ENCODE measurements at regions not wholly inside any gene's neighbourhood (a gene's known extent, or its start where the extent isn't known, plus 50 kb on each side); places are given as distances from the start of the nearest gene placed in this dataset.

DNA sequence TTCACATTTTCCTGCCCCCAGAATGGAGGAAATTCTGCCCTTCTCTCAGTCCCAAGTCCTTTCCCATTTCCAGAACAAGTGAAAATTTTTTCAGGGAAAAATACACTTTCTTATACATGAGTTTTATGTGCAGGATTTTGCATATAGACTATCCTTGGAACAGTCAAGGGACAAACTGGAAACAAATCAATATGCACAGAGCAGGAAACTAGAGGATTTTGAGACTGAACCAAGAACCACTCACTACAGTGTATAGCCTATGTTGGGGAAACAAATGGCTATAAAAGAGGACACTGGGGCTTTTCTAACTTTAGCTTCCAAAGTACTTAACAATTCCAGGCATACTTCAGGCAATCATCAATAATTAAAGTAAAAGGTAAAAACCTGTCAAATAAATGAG is 1036.1 kb upstream of the ARRDC3 start:
- Histone ChIP-seq H3K4me3 (ENCODE audit: low read depth, low read length) (no peak overlapping the region), H3K27ac (ENCODE audit: low read depth, low read length) (no peak overlapping the region), H3K27me3 (ENCODE audit: insufficient read depth, low read length) (no peaks in the 10 kb centered on the region), H3K79me2 (ENCODE audit: control insufficient read depth, insufficient read depth, low read length, unreplicated experiment) (no peaks in the 10 kb centered on the region), H3K4me1 (ENCODE audit: control insufficient read depth, insufficient read depth, low read length, unreplicated experiment) (no peaks in the 10 kb centered on the region), H3K36me3 (ENCODE audit: insufficient read depth, low read length) (no peaks in the 10 kb centered on the region; the same call in 1 of the 2 replicates), H2AFZ (ENCODE audit: low read length, unreplicated experiment) (no peak overlapping the region)

DNA sequence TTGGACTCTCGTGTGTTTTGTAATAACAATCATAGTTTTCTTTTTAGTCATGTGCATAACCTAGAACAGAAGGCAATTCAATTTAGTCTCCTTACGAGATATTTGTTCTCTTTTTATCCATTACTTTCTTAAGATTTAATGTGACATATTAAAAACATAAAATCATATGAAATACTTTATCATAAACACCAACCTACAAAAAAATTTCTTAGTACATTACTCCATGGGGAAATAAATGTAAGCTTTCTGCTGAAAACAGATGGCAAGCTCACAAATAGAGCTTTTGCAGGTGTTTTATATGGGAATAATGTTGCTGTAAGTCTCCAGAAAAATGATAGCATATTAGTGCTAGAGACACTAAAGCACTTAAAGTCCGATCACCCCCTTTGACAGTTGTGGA is 1035.2 kb upstream of the ARRDC3 start:
- Histone ChIP-seq H3K27ac (ENCODE audit: low read depth, low read length) (no peak overlapping the region), H3K36me3 (ENCODE audit: insufficient read depth, low read length) (no peaks in the 10 kb centered on the region; the same call in 1 of the 2 replicates), H3K4me1 (ENCODE audit: control insufficient read depth, insufficient read depth, low read length, unreplicated experiment) (no peaks in the 10 kb centered on the region), H3K27me3 (ENCODE audit: insufficient read depth, low read length) (no peaks in the 10 kb centered on the region), H2AFZ (ENCODE audit: low read length, unreplicated experiment) (no peak overlapping the region), H3K79me2 (ENCODE audit: control insufficient read depth, insufficient read depth, low read length, unreplicated experiment) (no peaks in the 10 kb centered on the region), H3K4me3 (ENCODE audit: low read depth, low read length) (no peak overlapping the region)

DNA sequence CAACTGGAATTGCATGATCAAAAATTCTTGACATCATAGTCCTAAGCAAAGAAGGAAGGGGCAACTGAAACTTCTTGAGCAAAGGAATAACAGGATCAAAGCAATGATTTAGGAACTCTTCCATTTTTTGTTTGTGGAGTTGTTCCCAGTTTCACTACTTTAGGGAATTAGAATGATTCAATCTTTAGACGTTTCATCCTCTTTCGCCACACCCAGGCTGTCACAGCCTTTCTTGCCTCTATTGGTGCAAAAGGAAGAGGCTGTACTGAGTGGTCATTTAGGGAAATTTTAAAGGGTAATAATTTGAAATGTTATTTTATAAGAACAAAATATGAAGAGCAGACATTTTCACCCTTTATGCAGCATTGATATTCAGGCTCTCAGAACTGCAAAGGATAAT is 1026.0 kb upstream of the ARRDC3 start:
- H3K36me3 ChIP-seq (ENCODE audit: insufficient read depth, low read length), result no peaks in the 10 kb centered on the region
- H3K27me3 ChIP-seq (ENCODE audit: insufficient read depth, low read length), result no peaks in the 10 kb centered on the region
- H2AFZ ChIP-seq (ENCODE audit: low read length, unreplicated experiment), result peak overlapping the region; percentile 52
- H3K4me3 ChIP-seq (ENCODE audit: low read depth, low read length), result no peak overlapping the region
- H3K27ac ChIP-seq (ENCODE audit: low read depth, low read length), result no peak overlapping the region
- H3K79me2 ChIP-seq (ENCODE audit: control insufficient read depth, insufficient read depth, low read length, unreplicated experiment), result no peaks in the 10 kb centered on the region
- H3K4me1 ChIP-seq (ENCODE audit: control insufficient read depth, insufficient read depth, low read length, unreplicated experiment), result no peaks in the 10 kb centered on the region

DNA sequence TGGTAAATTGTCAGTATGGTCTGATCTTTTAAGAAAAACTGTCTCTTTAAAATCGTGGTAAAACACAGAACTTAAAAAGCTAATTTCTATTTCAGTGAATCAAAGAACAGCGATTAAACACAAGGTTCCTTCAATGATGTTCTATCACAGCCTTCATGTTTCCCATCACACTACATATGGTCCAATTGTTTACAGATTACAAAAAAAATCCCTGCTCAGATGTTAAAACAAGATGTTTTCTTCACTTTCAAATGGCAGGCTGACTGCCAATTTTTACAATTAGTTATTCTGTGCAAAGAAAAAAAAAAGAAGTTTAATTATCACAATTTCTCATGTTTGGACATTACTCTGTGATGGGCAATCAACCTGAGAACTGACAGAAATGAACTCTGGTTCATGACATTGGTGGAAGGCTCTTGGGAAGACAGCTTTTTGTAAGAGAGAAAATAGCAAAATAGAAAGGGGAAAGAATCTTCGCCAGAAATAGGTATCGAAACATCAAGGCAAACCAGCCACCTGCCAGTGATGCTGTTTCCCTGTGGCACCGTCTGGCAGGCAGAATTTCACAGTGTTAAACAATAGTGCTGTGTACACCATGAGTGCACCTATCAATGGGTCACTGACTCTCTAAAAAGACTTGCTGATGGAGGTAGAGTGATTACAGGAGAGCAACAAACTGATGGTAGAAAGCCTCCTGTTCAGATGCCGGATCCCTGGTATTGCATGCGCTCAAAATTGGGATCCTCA is 1020.0 kb upstream of the ARRDC3 start:
- H3K36me3 ChIP-seq (ENCODE audit: insufficient read depth, low read length), result no peaks in the 10 kb centered on the region
- no peak overlapping the region for H2AFZ ChIP-seq (ENCODE audit: low read length, unreplicated experiment)
- H3K27me3 ChIP-seq (ENCODE audit: insufficient read depth, low read length), result no peaks in the 10 kb centered on the region
- H3K4me1 ChIP-seq (ENCODE audit: control insufficient read depth, insufficient read depth, low read length, unreplicated experiment), result peaks cover 13% of the 10 kb centered on the region
- no peaks in the 10 kb centered on the region for H3K79me2 ChIP-seq (ENCODE audit: control insufficient read depth, insufficient read depth, low read length, unreplicated experiment)
- no peak overlapping the region for H3K27ac ChIP-seq (ENCODE audit: low read depth, low read length)
- no peak overlapping the region for H3K4me3 ChIP-seq (ENCODE audit: low read depth, low read length)

DNA sequence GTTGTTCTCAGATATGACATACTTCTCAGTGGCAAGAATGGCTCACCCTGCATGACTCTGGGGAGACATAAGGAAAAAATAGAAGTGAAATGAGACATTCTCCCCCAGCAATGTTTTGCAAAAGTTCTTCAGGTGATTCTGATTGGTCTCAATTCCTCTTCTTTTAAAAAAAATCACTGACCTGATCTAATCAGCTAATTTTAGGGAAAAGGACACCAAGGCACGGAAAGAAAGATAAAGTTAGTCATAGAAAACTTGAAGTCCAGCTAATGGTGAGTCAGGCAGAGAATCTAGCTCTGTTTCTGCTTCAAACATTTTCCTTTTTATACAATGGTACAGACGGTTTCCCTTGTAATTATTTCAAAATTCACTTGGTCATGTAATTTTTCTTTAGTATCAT is 1018.9 kb upstream of the ARRDC3 start:
- Histone ChIP-seq H2AFZ (ENCODE audit: low read length, unreplicated experiment) (peak overlapping the region; percentile 28), H3K27ac (ENCODE audit: low read depth, low read length) (peak overlapping the region; percentile 57), H3K4me3 (ENCODE audit: low read depth, low read length) (no peak overlapping the region), H3K4me1 (ENCODE audit: control insufficient read depth, insufficient read depth, low read length, unreplicated experiment) (peaks cover 13% of the 10 kb centered on the region), H3K79me2 (ENCODE audit: control insufficient read depth, insufficient read depth, low read length, unreplicated experiment) (no peaks in the 10 kb centered on the region), H3K27me3 (ENCODE audit: insufficient read depth, low read length) (no peaks in the 10 kb centered on the region), H3K36me3 (ENCODE audit: insufficient read depth, low read length) (no peaks in the 10 kb centered on the region)

DNA sequence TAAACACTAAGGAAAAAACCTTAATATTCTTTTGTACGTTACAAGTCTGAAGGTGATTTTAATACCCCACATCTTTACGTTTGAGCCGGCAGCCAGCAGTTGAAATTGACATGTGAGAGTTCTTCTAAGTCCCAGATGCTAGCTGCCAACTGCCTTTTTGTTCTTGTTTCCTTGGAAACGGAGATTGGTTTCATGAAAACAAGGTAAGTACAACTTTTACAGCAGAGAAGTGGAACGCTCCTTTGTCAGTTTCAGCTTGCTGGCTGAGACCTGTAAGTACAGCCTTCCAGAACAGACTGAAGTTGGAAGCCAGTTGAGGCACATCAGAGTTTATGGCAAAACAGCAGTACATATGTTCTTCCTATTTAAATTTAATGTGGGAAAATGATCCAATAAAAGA is 1018.4 kb upstream of the ARRDC3 start:
- H2AFZ ChIP-seq (ENCODE audit: low read length, unreplicated experiment), result peak overlapping the region; percentile 28
- H3K27ac ChIP-seq (ENCODE audit: low read depth, low read length), result peak overlapping the region; percentile 57
- peaks cover 13% of the 10 kb centered on the region for H3K4me1 ChIP-seq (ENCODE audit: control insufficient read depth, insufficient read depth, low read length, unreplicated experiment)
- no peaks in the 10 kb centered on the region for H3K27me3 ChIP-seq (ENCODE audit: insufficient read depth, low read length)
- H3K79me2 ChIP-seq (ENCODE audit: control insufficient read depth, insufficient read depth, low read length, unreplicated experiment), result no peaks in the 10 kb centered on the region
- H3K36me3 ChIP-seq (ENCODE audit: insufficient read depth, low read length), result no peaks in the 10 kb centered on the region
- H3K4me3 ChIP-seq (ENCODE audit: low read depth, low read length), result no peak overlapping the region

DNA sequence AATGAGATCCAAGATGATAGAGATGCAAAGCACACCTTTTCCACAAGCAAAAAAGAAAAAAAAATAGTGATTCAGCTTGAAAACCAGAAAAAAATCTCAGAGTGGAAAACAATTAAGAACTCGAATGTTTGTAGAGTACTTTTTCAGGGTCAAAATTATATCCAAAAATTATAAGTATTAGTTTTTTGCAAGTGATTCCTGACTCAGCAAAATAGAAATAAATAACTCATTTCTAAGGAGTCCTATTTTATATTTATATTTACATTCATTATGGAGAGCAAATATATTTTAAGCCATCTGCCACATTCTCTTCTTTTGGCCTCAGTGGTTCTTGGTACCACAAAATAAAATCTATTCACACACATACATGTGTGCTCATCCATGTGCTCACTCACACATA is 1011.8 kb upstream of the ARRDC3 start:
- Histone ChIP-seq H3K27ac (ENCODE audit: low read depth, low read length) (no peak overlapping the region), H3K4me1 (ENCODE audit: control insufficient read depth, insufficient read depth, low read length, unreplicated experiment) (no peaks in the 10 kb centered on the region), H3K27me3 (ENCODE audit: insufficient read depth, low read length) (no peaks in the 10 kb centered on the region), H3K36me3 (ENCODE audit: insufficient read depth, low read length) (no peaks in the 10 kb centered on the region), H3K4me3 (ENCODE audit: low read depth, low read length) (no peak overlapping the region), H2AFZ (ENCODE audit: low read length, unreplicated experiment) (no peak overlapping the region), H3K79me2 (ENCODE audit: control insufficient read depth, insufficient read depth, low read length, unreplicated experiment) (no peaks in the 10 kb centered on the region)

DNA sequence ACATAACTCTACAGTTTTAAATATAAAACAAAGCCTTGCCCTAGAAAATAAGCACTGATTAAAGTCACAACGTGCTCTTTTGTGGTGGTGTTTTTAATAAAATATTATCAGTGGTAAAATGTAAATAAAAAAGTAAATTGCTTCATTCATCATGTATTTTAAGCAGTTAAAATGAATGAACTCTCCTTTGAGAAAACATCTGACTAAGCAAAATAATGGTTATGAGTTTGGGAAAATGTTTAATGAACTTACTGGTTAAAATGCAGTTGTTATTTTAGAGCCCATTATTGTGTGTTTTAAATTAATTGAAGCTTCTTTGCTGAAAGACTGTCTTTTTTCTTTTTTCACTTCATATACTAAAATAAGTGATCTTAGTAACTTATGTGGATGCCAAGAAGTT is 1007.5 kb upstream of the ARRDC3 start:
- Histone ChIP-seq H3K27ac (ENCODE audit: low read depth, low read length) (no peak overlapping the region), H3K36me3 (ENCODE audit: insufficient read depth, low read length) (no peaks in the 10 kb centered on the region), H3K27me3 (ENCODE audit: insufficient read depth, low read length) (no peaks in the 10 kb centered on the region), H2AFZ (ENCODE audit: low read length, unreplicated experiment) (no peak overlapping the region), H3K79me2 (ENCODE audit: control insufficient read depth, insufficient read depth, low read length, unreplicated experiment) (no peaks in the 10 kb centered on the region), H3K4me1 (ENCODE audit: control insufficient read depth, insufficient read depth, low read length, unreplicated experiment) (no peaks in the 10 kb centered on the region), H3K4me3 (ENCODE audit: low read depth, low read length) (no peak overlapping the region)

DNA sequence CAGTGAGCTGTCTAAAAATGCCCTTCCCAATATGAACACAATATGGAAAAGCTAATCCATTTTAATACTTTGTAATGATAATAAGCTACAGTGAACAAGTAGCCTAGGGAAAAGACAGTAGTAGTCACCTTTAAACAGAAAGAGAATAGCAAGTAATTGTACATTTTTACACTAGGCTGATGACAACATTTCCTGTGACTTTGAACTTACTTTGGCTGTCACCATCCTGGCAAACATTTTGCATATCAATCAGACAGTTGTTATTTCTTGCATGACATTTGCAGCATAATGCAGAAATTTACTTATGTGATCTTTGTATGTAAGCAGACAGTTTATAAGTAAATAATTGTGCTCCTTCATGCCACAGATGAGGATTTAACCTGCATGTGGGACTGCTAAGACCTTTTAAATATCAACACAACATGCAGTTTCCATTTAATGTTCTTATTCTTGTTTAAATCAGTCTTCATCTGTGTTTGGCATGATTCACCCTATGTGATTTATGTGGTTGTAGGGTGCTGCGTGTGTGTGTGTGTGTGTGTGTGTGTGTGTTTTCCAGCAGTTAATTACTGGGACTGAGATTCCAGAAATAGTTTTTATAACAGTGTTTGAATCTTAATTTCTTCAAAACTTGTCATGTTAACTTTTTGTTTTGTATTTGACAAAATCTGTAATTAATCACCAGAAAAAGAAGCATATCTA is 997.1 kb upstream of the ARRDC3 start:
- Histone ChIP-seq H3K4me1 (ENCODE audit: control insufficient read depth, insufficient read depth, low read length, unreplicated experiment) (peaks cover 27% of the 10 kb centered on the region), H2AFZ (ENCODE audit: low read length, unreplicated experiment) (no peak overlapping the region), H3K27ac (ENCODE audit: low read depth, low read length) (no peak overlapping the region), H3K79me2 (ENCODE audit: control insufficient read depth, insufficient read depth, low read length, unreplicated experiment) (no peaks in the 10 kb centered on the region), H3K36me3 (ENCODE audit: insufficient read depth, low read length) (no peaks in the 10 kb centered on the region), H3K27me3 (ENCODE audit: insufficient read depth, low read length) (no peaks in the 10 kb centered on the region), H3K4me3 (ENCODE audit: low read depth, low read length) (no peak overlapping the region)

DNA sequence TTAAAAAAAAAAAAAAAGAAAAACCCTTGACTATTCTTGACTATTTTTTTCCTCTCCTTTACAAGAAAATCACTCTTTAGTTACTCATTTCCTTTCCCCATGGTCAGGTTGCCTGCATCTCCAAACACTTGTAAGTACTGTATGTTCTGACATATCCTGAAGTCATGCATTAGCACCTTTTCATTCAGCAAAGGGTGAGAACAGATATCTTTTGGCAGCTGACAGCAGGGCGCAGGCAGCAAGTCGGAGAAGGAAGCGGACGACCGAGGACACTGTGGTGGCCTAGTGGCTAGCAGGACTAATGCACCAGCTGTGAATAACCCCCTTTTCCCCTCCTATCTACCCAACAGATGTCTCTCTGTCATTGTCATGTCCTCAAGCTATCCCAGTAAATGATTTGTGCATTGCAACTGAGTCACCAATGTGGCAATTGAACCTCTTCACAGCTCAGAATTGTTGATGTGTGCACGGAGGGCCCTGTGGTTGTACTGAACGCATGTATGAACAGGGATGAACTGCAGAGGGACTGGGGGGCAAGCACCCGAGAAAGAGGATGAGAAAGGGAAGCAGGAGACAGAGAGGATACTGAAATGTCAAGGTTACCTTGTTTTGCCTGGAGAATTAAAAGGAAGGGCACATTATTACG is 996.0 kb upstream of the ARRDC3 start:
- Histone ChIP-seq H3K36me3 (ENCODE audit: insufficient read depth, low read length) (no peaks in the 10 kb centered on the region), H3K27me3 (ENCODE audit: insufficient read depth, low read length) (no peaks in the 10 kb centered on the region), H2AFZ (ENCODE audit: low read length, unreplicated experiment) (no peak overlapping the region), H3K4me3 (ENCODE audit: low read depth, low read length) (no peak overlapping the region), H3K79me2 (ENCODE audit: control insufficient read depth, insufficient read depth, low read length, unreplicated experiment) (no peaks in the 10 kb centered on the region), H3K27ac (ENCODE audit: low read depth, low read length) (peak overlapping the region; percentile 27), H3K4me1 (ENCODE audit: control insufficient read depth, insufficient read depth, low read length, unreplicated experiment) (peaks cover 27% of the 10 kb centered on the region)

DNA sequence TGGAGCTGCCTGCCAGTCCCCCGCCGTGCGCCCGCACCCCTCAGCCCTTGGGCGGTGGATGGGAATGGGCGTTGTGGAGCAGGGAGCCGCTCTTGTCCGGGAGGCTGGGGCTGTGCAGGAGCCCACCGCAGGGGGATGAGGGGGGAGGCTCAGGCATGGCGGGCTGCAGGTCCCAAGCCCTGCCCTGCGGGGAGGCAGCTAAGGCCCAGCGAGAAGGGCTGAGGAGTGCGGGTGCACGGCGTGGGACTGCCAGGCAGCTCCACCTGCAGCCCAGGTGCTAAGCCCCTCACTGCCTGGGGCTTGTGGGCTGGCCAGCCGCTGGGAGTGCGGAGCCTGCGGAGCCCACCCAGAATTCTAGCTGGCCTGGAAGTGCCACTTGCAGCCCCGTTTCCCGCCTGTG is 991.7 kb upstream of the ARRDC3 start:
- Histone ChIP-seq H3K27ac (ENCODE audit: low read depth, low read length) (no peak overlapping the region), H2AFZ (ENCODE audit: low read length, unreplicated experiment) (no peak overlapping the region), H3K36me3 (ENCODE audit: insufficient read depth, low read length) (no peaks in the 10 kb centered on the region), H3K27me3 (ENCODE audit: insufficient read depth, low read length) (no peaks in the 10 kb centered on the region), H3K79me2 (ENCODE audit: control insufficient read depth, insufficient read depth, low read length, unreplicated experiment) (no peaks in the 10 kb centered on the region), H3K4me3 (ENCODE audit: low read depth, low read length) (no peak overlapping the region), H3K4me1 (ENCODE audit: control insufficient read depth, insufficient read depth, low read length, unreplicated experiment) (peaks cover 33% of the 10 kb centered on the region)
